IPS-18c (cell line): ENCODE measurements at regions not wholly inside any gene's neighbourhood (a gene's known extent, or its start where the extent isn't known, plus 50 kb on each side); places are given as distances from the start of the nearest gene placed in this dataset.
"Not testable (repeated sequence)": the region's sequence is repeated elsewhere in the genome, so short reads cannot be mapped to it uniquely, and the experiment has no call there.

Experiments
- H3K4me3 ChIP-seq: 2 replicates; pipeline ENCODE4 v1.7.0; 2013; ENCODE audit warnings: low read depth, mild to moderate bottlenecking, low read length, moderate library complexity; ENCODE audit not compliant: insufficient read depth
- H3K9me3 ChIP-seq: one replicate; pipeline ENCODE4 v1.6.1; 2013; ENCODE audit warnings: mild to moderate bottlenecking, low read length, moderate library complexity; ENCODE audit not compliant: control insufficient read depth, insufficient read depth

- no peak overlapping the region for H3K4me3 ChIP-seq
- H3K9me3 ChIP-seq = no peaks in the 10 kb centered on the region
These were observed 650.9 kb upstream of the SEMA6D start for GRCh38 chr15:47066392-47066791.

DNA sequence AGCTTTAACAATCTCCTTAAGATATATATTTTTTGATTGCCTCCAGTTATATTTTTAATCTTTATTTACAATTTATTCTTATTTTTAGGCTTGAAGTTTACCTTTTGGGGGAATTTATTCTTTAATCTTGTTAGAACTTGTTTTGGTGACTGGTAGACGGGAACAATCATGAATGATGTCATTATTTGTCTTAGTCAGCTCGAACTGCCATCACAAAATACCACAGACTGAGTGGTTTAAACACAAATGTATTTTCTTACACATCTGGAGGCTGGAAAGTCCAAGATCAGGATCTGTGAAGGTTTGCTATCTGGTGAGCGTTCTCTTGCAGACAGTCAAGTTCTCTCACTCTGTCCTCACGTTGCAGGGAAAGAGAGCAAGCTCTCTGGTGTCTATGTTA, 639.5 kb upstream of the SEMA6D start:
- not testable (repeated sequence) for H3K9me3 ChIP-seq, H3K4me3 ChIP-seq

DNA sequence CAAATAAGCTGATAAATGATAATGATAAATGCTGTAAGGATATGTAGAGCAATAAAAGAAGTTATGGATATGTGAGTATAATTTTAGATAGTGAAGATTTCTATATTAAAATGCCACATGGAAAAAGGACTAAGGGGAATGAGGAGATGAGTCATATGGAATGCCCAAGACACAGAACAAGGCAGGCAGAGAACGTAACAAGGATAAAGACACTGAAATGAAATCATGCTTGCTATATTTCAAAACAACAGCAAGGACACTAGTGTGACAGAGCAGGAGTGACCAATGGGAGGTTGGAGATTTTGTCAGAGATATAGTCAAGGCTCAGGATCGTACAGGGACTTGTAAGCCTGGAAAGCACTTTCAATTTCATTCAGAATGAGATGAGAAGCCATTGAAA, 621.5 kb upstream of the SEMA6D start:
- Histone ChIP-seq H3K4me3 (no peak overlapping the region), H3K9me3 (no peaks in the 10 kb centered on the region)

DNA sequence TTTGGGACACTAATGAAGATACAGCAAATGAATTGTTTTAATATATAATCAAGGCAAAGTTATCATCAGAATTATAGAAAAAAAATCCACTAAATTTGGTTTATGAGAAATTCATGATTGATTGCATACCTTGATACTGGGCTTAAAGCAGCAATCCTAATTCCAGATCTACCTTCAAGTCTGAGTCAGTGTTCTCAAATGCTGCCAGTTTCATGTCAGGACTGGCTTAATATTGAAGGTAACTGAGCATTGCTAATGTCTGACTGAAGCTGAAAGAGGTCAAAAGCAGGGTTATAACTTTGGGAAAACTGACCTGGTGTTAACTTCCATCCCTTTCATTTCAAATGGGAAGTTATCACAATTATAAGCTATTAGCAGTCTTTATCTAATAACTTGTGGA, 618.8 kb upstream of the SEMA6D start:
- H3K9me3 ChIP-seq, H3K4me3 ChIP-seq: not testable (repeated sequence)

DNA sequence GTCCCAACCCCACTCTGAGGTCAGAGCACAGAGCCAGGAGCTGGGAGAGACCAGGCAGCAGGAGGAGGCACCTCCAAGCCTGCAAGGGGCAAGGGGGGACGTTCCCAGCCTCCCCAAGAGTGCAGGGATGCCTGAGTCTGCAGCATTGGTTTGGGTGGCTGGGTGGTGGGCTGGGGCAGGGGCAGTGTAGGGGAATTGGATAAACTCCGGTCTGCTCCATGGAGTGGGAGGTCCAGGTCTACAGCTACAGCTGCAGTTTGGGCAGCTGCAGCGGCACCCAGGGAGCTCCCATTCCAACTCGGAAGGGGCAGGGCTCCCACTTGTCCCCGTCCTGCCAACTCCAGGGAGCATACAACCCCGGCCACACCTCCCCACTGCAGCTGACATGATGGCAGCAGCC, 617.5 kb upstream of the SEMA6D start:
- H3K9me3 ChIP-seq, H3K4me3 ChIP-seq: not testable (repeated sequence)

DNA sequence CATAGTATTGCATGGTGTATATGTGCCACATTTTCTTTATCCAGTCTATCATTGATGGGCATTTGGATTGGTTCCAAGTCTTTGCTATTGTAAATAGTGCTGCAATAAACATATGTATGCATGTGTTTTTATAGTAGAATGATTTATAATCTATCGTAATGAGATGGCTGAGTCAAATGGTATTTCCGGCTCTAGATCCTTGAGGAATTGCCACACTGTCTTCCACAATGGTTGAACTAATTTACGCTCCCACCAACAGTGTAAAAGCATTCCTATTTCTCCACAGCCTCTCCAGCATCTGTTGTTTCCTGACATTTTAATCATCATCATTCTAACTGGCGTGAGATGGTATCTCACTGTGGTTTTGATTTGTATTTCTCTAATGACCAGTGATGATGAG, 608.5 kb upstream of the SEMA6D start:
- H3K9me3 ChIP-seq, H3K4me3 ChIP-seq: not testable (repeated sequence)

- Histone ChIP-seq H3K4me3 (no peak overlapping the region), H3K9me3 (no peaks in the 10 kb centered on the region)
These were observed 600.6 kb upstream of the SEMA6D start for GRCh38 chr15:47116698-47117097.

GRCh38 chr15:47119349-47119748, 598.0 kb upstream of the SEMA6D start:
- H3K9me3 ChIP-seq = no peaks in the 10 kb centered on the region

GRCh38 chr15:47124430-47125102, 592.7 kb upstream of the SEMA6D start:
- Histone ChIP-seq H3K4me3 (no peak overlapping the region), H3K9me3 (no peaks in the 10 kb centered on the region)

More at GRCh38 chr15:47119349-47119748, 598.0 kb upstream of the SEMA6D start:
- no peak overlapping the region for H3K4me3 ChIP-seq

GRCh38 chr15:47129033-47129432, 588.3 kb upstream of the SEMA6D start:
- peaks cover 3% of the 10 kb centered on the region for H3K9me3 ChIP-seq
- H3K4me3 ChIP-seq = no peak overlapping the region

GRCh38 chr15:47131450-47131849, 585.9 kb upstream of the SEMA6D start:
- H3K9me3 ChIP-seq, H3K4me3 ChIP-seq: not testable (repeated sequence)

- H3K9me3 ChIP-seq = peaks cover under 1% of the 10 kb centered on the region
- H3K4me3 ChIP-seq = no peak overlapping the region
These were observed 582.0 kb upstream of the SEMA6D start for GRCh38 chr15:47135267-47135666.

- Histone ChIP-seq H3K4me3 (no peak overlapping the region), H3K9me3 (no peaks in the 10 kb centered on the region)
These were observed 581.1 kb upstream of the SEMA6D start for GRCh38 chr15:47136236-47136635.

GRCh38 chr15:47139965-47140364, 577.3 kb upstream of the SEMA6D start:
- Histone ChIP-seq H3K9me3 (no peaks in the 10 kb centered on the region), H3K4me3 (no peak overlapping the region)

GRCh38 chr15:47157827-47158226, 559.5 kb upstream of the SEMA6D start:
- Histone ChIP-seq H3K9me3 (no peaks in the 10 kb centered on the region), H3K4me3 (no peak overlapping the region)

- Histone ChIP-seq H3K9me3 (no peaks in the 10 kb centered on the region), H3K4me3 (no peak overlapping the region)
These were observed 558.7 kb upstream of the SEMA6D start for GRCh38 chr15:47158573-47158972.

GRCh38 chr15:47177177-47177576, 540.1 kb upstream of the SEMA6D start:
- Histone ChIP-seq H3K9me3 (no peaks in the 10 kb centered on the region), H3K4me3 (no peak overlapping the region)

GRCh38 chr15:47179988-47180387, 537.3 kb upstream of the SEMA6D start:
- Histone ChIP-seq H3K9me3 (no peaks in the 10 kb centered on the region), H3K4me3 (no peak overlapping the region)

GRCh38 chr15:47182818-47183217, 534.5 kb upstream of the SEMA6D start:
- Histone ChIP-seq H3K4me3 (no peak overlapping the region), H3K9me3 (no peaks in the 10 kb centered on the region)
